ENCODE measurements at regions not wholly inside any gene's neighbourhood (a gene's known extent, or its start where the extent isn't known, plus 50 kb on each side); places are given as distances from the start of the nearest gene placed in this dataset.

DNA sequence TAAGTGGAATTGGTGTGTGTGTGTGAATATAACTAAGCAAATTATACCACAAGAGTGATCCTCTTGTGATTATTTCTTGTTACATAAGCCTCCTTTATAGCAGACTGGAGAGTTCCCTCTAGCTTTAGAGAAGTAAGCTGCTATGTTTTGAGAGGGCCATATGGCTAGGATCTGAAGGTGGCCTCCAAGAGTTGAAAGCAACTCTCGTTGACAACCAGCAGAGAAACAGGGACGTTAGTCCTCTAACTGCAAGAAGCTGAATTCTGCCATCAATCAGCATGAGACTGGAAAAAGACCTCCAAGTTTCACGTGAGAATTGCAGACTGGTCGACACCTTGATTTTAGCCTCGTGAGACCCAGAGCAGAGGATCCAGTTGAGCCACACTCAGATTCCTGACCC lies 278.5 kb upstream of the ZNF717 start:
- no peak for DNase-seq (ENCODE audit: low read depth)

DNA sequence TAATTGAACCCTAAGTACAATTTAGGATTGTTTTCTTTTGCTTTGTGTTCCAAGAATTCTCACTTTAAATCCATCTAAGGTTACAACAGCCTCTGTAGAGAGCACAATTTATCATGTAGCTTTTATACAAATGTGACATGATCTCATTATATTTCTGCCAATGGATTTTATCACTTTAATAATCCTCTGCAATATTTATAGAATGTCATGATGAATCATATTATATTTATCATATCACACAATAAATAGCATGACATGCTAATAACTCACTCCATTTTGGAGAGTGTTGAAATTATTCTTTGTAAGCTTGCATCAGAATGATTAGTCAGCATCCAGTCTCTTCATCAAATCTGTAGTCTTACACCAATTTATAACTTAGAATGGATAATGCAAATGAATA lies 280.6 kb upstream of the ZNF717 start:
- no peak for DNase-seq (ENCODE audit: low read depth)

DNA sequence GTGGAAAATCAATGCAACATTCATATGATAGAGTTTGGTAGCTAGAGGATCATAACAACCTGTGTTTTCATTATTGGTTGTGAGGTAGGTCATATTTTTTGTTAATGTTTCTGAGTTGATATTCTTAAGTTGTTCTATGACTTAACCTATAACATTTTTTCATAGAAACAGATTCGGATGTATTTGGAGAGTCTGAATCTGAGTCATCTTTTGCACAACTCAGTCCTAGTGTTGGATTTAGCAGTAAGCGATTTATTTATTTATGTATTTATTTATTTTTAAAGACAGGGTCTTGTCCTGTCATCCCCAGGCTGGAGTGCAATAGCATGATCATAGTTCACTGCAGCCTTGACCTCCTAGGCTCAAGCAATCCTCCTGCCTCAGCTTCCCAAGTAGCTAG lies 292.8 kb upstream of the ZNF717 start:
- DNase-seq (ENCODE audit: low read depth) = no peak

DNA sequence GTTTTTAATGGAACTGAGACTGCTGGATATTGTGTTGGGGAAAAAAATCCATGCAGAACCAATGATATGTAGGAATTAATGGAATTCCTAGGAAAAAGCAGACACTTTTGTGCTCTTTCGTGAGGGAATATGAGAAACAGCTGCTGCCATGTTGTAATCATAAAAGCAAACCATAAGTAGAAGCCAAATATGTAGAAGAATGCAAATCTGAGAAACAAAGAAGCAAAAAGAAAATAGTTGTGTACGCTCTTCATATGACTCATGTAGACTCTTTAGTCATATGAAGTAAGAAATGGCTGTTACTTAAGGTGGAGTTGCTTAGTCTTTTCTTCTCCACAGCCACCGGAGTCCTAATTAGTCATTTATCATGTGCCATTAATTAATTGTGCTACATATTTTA lies 298.6 kb upstream of the ZNF717 start:
- peak; percentile 49 for DNase-seq (ENCODE audit: low read depth)

DNA sequence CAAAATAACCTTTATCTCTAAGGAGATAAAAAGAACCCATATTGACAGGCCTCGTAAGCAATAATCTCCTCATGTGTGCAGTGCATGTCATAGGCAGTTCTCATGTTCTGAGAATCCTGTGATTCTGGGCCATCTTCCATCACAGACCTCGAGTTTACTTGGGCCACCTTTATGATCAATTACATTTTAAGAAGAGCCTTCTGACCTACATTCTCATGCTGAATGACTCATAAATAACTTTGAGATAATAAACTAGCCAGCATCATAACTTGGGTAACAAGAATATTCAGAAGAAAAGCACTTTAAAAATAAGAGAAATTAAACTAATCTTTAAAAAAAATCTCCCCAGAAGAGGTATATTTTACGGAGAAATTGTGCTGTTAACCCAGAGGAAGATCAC lies 310.7 kb upstream of the ZNF717 start:
- DNase-seq (ENCODE audit: low read depth) = no peak

DNA sequence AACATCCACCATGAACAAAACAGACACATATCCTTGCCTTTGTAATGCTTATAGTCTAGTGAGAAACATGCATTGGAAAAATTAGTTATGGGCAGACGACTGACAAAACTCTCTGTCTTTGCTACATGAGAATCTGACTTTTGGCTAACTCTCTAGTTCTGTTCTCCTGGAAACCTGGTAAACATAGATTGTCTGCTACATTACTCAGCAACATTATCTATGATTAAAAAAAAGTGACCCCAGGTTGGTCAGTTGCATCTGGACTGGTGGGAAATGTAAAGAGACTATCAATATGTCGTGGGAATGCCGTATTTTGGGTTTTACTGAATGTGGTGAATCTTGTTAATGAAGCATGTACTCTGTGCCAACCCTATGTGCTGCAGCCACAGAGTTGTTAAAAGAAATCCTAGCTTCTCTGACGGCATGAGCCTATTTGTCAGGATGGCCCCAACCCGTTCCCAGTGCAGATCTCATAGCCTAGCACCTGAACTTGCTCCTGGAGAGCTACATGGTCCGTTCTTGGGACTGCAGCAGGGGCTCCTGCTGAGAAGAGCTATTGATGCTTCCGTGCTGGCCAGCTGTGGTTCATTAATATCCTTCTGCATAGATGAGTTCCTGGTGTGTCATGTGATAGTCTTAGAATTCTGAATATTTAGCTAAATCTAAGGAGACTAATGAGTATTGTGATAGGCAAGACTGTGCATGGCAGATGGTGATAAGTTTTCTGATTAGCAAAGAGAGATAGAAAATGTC lies 311.7 kb upstream of the ZNF717 start:
- no peak for DNase-seq (ENCODE audit: low read depth)

DNA sequence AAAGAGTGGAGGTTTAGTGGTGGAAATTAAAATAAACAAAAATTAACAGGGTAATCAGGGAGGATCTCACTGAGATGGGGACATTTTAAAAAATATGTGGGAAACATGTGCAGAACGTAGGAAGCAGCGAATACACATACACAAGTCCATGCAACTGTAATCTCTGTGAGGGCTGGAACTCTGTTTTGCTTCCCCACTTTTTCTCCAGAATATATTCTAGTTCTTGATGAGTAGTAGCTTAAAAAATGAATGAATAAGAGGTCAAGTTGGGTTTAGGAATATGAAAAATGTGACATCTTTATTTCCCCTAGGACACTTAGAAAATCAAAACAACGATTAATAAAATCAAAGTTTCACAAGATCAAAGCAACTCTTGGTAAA lies 312.2 kb upstream of the ZNF717 start:
- DNase-seq (ENCODE audit: low read depth) = no peak

DNA sequence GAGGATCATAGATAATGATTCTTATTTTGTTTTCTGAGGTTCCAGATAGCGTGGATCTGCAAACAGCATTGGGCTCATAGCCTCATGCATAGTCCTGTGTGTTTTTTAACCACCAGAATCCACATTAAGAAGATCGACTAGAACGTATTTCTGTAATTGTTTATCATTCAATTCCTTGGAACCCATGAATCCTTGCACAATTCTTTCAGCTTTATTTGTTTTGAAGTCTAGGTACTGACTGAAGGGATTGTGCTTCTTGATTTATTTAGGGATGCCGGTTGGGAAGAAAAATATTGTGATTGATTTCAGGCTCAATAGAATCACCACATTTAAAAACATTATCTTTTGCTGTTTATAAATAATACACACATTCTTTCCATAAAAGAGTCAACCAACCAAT lies 314.6 kb upstream of the ZNF717 start:
- no peak for DNase-seq (ENCODE audit: low read depth)

DNA sequence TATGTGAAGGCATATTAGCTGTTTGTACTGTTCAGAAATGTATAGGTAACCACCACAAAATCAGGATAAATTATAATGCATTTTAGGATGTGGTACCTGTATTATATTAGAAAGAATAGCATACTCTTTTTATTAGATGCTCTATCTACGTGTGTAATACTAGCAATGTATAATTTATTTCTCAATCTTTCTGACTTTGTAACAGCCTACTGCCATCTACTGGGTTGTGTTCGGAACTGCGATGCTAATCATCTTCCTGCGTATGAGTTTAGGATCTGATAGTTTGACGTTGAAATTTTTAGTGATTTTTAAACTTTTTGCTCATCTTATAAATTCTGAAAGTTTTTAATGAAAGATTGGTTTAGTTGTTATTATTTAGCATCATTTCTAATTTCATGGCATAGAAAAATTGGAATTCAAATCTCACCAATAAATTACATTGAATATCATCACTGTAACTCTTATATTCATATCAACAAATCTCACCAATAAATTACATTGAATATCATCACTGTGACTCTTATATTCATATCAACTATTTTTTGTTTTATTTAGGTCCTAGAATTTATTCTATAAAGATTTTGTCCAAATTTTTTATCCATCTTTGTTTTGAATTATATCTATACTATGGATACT lies 322.7 kb upstream of the ZNF717 start:
- peak; percentile 49 for DNase-seq (ENCODE audit: low read depth)

DNA sequence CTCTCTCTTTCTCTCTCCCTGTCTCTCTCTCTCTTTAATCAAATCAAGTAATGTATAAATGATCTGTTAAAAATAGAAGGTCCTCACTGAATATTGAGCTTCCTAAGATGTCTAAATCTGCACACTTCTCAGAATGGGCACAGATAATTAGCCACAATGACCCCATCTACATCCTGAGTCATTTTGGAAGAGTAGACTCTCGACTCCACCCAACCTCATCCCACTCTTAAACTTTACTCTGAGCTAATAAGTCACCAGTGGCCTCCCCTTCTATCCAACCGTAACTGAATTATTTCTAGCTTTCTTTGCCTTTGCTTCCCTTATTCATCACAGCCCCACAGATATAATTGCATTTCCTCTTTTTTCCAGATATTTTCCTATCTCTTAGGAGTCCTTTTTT lies 326.5 kb upstream of the ZNF717 start:
- DNase-seq (ENCODE audit: low read depth) = no peak

DNA sequence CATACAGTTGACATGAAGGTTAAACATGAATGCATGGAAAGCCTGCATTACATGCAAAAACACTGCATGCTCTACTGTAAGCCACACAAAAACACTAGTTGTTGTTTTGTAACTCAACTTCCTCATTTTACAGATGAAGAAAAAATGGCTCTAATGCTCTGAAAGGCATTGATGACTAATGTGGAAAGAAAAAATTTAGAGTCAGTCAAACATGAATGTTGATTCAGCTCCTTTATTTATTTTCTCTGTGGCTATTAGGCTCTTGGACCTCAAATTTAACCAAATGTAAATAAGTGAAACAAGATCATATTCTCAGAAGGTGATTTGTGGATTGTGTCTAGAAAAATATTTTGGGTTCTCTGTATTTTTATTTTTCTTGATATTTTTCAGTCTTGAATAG lies 336.7 kb upstream of the ZNF717 start:
- no peak for DNase-seq (ENCODE audit: low read depth)

DNA sequence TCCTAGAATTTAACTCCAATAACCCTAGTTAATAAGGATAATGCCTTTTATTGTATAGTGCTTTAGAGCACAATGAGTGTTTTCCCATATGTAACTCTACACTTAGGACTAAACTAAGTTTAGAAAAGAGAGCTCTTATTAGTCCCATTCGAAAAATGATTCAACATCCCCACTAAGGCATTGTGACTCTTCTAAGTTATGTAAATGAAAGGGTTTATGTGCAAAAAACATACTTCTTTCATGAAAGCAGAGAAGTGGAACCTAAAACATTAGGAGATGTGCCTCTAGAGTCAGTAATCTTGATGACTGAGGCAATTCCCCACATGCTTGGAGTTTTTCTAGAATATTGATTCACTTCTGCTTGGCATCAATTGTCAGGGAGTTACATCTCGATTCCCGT lies 344.1 kb upstream of the ZNF717 start:
- no peak for DNase-seq (ENCODE audit: low read depth)

DNA sequence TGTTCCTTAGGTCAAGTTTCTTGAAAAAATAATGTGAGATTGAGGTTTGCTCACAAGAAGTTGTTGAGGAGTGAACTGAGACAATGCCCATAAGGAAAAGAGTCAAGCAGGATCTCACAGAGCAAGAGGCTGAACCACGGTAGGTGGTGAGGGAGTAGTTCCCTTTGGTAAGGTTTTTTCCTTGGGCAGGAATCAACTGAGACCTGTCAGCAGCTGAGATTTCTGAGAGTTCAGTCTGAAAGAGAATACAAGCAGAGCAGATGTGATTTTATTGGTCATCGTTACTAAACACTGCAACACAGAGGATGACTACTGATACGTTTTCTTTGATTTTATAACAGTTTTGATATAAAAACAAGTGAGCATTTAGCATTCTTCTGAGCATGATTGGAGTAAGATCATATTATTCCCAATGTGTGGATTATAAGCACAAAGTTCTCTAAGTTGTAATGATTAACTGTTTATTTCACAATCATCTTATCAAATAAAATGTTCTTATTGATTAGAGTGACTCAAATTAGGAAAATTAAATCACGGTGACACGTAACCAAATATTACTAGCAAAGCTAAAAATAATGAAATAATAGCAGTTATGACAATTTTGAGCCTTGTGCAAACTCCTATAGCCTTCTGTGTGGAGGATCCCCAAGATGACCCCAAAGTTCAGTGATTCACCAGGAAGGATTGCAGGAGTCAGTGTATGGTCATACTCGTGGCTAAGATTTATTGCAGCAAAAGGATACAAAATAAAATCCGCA lies 346.2 kb upstream of the ZNF717 start:
- DNase-seq (ENCODE audit: low read depth) = no peak

DNA sequence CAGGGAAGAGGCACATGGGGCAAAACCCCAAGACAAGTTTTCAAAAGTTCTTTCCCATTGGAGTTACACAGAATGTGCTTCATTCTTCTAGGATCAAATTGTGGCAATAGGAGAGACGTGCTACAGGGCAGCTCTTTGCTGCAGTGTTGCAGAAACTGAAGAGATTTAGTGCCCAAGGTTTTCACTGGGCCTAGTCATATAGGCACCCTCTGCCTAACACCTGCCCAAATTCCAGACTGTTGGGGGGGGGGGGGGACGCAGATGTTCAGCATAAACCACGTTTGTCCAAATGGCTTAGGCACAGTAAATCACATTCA lies 346.8 kb upstream of the ZNF717 start:
- DNase-seq (ENCODE audit: low read depth) = no peak

DNA sequence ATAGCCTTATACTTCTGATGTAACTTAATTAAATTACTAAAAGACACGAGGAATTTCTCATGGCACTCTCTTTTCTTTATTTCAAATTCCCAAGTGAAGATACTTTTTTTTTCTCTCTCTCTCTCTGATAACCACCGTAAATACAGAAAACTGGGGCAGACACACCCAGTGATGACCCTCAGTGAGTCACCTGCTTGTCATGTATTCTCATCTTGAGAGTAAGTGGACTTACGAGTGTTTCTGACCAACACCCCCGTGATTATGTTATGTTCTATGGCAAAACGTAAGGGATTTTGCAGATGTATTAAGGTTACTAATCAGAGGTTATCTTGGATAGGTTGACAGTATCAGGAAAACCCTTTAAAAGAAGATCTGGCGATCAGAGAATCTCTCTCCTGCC lies 348.8 kb upstream of the ZNF717 start:
- no peak for DNase-seq (ENCODE audit: low read depth)

DNA sequence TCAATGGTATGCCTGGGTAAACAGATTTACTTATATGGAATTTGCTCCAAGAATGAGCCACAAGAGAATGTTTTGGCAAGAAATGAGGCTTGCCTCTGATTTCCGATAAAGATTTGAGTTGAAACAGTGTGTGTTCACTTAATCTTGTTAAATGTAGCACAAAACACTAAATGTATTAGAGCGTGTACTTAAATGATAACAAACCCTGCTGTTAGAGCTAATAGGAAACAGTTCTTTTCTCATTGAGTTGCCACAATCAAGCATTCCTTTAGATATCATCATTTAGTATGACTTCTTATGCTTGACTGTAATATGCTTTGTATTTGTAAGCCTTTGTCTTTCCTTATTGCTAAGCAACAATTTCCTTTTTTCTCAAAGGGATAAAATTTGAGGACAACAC lies 353.6 kb upstream of the ZNF717 start:
- DNase-seq (ENCODE audit: low read depth) = peak; percentile 31

DNA sequence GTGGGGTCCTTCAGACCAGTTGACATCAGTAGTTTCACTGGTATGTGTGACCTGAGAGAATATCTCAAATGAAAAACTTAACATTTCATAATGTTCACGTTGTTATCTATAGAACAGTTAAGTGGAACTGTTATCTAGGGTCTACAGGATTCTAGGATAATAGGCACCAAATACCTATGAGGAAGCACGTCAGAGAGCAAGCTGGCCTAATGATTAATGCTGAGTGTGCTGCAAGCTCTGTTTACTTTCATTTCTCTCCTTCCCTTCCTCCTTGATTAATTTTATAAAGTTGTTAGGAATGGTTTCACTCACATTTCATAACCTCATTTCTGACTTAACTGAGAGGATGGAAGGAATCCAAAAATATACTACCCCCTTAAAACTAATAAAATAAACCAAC lies 362.5 kb upstream of the ZNF717 start:
- no peak for DNase-seq (ENCODE audit: low read depth)

DNA sequence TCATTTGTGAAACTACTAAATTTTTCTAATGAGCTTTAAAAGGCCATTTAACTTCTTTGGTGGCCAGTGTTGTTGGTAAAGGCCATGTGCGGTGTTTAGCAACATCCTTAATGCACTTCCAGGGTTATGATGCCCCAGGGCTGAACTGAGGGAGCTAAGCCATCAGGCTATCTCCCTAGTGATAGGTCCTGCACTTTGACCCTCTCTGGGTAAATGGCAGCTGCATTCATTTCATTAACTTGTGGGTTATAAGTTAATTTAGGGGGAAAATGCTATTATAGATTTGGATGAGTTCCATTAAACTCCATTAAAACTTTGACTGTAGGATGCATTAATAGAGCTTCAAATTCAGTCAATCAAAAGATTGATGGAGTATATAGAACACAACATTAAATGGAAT lies 366.7 kb upstream of the ZNF717 start:
- no peak for DNase-seq (ENCODE audit: low read depth)

DNA sequence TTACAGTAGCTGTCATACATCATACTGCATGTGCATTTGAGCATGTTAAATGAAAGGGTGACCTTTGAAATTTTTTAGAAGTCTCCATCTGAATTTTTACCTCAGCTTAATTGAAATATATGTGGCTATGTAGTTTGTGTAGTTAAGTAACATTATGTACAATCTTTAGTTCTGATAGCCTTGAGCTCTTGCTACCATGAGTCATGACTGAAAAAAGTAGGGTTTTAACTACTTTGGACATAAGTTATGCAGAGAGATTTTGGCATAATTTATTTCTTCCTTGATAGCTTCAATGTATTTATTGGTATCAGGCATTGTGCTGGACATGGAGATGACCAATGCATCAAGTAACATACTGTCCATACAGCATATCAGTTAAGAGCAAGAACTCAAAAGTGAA lies 376.5 kb upstream of the ZNF717 start:
- DNase-seq (ENCODE audit: low read depth) = no peak

DNA sequence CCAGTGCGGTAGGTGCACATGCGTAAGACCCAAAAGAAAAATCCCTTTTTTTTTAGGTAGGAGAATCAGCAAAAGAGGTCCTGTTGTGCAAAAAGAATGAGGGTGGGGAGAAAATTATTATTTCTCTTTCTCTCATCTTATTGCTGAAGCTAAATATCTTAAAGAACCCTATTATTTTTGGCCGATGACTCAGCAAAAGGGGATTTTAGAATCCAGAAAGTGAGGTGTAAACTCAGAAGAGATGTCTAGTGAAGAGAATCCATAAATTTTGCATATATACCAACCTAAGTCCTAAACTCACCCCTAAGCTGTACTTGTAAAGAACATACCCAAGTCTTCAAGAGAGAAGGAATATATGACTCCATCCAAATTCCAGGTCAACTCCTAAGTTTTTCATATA lies 386.3 kb upstream of the ZNF717 start:
- no peak for DNase-seq (ENCODE audit: low read depth)

DNA sequence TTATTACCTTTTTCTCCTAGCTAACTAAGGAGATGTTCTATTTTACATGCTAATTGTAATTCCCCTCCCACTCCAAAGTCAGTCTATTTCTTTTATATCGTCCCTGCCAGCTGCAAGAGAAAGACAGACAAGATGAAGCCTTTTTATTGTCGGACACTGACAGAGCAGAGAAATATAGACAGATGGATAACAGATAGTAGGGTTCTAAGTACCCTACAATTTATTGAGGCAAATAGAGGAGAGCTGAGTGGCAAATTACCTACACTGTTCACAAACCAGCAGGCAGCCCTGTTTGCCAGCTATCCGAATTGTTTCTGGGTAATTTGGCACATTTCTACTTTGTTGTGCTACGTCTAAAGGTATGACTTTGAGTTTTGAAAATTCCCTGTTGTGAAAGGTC lies 392.3 kb upstream of the ZNF717 start:
- DNase-seq (ENCODE audit: low read depth) = no peak

DNA sequence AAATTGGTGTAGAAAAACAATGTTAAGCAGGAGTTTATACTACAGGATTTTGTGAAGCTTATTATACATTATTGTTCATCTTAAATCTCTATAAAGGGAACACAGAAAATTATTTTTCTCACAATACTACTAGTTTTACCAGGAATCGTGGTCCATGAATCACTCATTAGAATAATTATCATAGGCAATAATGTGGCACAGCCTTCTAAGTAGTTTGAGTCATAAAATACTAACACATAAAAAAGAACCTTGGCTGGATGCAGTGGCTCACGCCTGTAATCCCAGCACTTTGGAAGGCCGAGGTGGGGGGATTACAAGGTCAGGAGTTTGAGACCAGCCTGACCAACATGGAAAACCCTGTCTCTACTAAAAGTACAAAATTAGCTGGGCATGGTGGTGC lies 393.1 kb upstream of the ZNF717 start:
- no peak for DNase-seq (ENCODE audit: low read depth)

DNA sequence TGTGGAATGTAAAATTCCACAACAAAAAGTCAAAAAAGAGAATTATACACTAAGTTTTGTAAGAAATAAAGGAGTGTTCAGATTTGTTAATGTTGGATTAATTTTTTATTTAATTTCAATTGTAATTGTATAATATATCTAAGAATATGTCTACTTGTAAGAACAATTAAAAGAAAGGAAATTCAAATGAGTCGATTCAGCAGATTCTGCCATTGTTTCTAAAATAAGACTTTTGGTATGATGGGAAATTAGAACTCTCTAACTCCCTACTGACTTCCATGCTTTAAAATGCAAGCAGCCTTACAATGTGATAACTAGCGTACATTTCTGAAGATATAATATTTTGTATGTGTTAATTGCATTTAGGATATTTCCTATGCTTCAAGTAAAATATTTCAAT lies 395.9 kb upstream of the ZNF717 start:
- DNase-seq (ENCODE audit: low read depth) = no peak

DNA sequence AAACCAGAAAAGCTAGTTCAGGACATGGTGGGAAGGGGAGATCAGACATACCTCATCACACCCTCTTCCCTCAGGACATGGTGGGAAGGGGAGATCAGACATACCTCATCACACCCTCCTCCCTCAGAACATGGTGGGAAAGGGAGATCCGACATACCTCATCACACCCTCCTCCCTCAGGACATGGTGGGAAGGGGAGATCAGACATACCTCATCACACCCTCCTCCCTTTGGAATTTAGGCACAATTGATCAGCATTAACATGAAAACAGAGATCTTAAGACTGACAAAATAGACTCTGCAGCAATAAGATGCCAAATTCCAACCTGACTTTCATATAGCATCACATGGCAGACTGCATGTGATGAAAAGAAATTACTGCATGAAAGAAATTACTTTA lies 412.7 kb upstream of the ZNF717 start:
- no peak for DNase-seq (ENCODE audit: low read depth)
